Renal cortical epithelial cell (primary cell): ENCODE measurements at regions not wholly inside any gene's neighbourhood (a gene's known extent, or its start where the extent isn't known, plus 50 kb on each side); places are given as distances from the start of the nearest gene placed in this dataset.

Experiments used
- DNase-seq: peaks from one replicate; pipeline ENCODE4 v3.0.0-alpha.2; 2011; ENCODE audit warnings: low read depth

DNA sequence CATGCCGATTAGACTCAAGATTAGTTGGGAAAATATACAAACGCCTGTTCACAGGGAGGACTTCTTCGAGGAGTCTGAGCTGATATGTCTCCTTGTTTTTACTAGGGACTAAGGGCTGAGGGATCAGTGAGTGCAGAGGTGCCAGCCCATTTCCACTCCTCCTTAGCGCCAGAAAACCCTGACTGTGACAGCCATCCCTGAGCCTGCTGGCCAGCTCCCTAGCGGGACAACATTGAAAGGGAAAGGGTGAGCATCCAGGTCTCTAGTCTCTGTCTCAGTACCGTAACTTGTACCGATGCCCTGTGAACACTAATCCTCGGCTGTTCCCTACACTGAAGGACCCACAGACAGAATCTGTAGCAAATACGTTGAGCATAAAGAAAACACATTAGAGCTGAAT is 243.4 kb downstream of the WNT5A start:
- DNase-seq = no peak

DNA sequence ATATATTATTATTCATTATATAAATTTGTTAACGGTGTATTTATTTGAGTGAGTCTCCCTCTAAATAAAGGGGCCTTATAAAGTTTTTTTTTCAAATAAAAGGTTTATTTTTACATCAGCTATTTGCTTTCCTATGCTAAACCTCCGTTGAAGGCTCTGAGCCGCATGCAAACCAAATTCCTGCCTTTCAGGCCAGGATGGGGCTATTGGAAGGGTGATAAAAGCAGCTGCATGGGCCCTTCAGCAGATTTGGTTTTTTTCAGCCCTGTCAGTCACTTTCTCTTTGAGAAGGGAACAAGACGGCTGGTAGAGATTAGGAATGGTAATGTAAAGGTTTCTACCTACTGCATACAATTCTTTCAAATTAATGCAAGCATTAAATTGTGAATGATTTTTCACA is 244.2 kb downstream of the WNT5A start:
- no peak for DNase-seq

GRCh38 chr3:55241098-55241497 is 246.0 kb downstream of the WNT5A start:
- DNase-seq = no peak

DNA sequence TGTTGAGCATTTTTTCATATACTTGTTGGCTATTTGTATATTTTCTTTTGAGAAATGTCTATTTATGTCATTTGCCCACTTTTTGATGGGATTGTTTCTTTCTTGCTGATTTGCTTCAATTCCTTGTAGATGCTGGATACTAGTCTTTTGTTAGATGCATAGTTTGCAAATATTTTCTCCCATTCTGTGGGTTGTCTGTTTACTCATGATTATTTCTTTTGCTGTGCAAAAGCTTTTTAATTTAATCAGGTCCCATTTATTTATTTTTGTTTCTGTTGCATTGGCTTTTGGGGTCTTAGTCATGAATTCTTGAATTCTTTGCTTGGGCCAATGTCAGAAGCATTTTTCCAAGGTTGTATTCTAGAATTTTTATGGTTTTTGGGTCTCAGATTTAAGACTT is 251.7 kb downstream of the WNT5A start:
- DNase-seq = no peak

- DNase-seq = no peak
Measured at GRCh38 chr3:55226696-55227095, 260.4 kb downstream of the WNT5A start.

GRCh38 chr3:55218577-55218976 is 268.5 kb downstream of the WNT5A start:
- DNase-seq = no peak

GRCh38 chr3:55207744-55208143 is 279.4 kb downstream of the WNT5A start:
- no peak for DNase-seq

- no peak for DNase-seq
Measured at GRCh38 chr3:55205990-55206389, 278.1 kb upstream of the LRTM1 start.

DNA sequence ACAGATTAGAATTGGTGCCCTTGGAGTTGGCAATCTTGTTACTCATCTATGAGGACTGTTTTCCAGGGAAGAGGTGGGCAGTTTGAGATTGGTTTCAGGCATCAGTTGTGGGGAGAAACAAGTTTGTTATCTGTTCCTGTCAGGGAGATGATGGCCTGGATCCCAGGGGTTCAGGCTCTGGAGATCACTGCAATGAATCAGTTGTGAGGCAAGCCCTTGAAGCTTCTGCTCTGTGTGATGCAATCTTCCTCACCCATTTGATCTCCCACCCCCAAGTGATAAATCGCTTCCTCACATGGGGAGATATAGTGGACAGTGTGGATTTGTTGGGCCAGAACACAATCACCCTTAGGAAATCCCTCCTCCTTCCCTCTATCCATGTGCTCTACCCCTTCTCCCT is 276.6 kb upstream of the LRTM1 start:
- peak; percentile 50 for DNase-seq

GRCh38 chr3:55203546-55203945 is 275.7 kb upstream of the LRTM1 start:
- no peak for DNase-seq

- DNase-seq = peak; percentile 83
Measured at GRCh38 chr3:55203006-55203405, 275.1 kb upstream of the LRTM1 start.

DNA sequence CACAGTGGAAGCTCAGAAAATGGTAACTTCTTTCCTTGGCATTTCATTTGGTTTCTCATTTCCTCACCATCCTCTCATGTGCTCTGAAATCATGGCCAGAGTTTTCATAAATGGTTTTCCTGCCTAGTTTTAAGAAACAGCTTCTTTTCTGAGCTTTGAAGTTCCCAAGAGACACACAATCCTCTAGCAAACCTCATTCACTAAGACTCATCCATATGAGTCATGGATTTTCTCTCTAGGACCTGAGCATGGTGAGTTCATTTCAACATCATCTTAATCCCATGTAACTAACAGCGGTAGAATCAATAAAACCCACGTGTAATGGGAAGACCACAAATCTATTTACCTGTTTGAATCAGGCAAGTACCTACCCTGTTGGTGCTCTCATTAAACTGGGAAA is 274.5 kb upstream of the LRTM1 start:
- peak; percentile 87 for DNase-seq

- DNase-seq = no peak
Measured at GRCh38 chr3:55201779-55202178, 273.9 kb upstream of the LRTM1 start.

DNA sequence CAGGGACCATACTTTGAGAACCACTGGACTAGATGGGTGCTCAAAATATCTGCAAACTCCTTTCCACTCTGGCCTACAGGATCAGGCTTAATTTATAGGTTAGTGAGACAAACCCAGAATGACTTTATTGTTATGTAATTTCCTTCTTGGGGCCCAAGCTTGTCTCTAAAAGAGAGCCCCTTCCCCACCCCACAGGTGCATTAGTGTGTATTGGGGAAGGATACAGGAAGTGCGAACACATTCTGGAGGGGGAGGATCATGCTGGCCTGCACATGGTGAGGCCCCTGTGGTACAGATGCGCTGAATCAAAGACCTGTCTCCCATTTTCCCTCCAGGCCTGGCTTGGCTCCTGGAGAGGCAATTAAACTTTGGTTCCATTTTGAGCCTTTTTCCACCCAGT is 273.0 kb upstream of the LRTM1 start:
- no peak for DNase-seq

DNA sequence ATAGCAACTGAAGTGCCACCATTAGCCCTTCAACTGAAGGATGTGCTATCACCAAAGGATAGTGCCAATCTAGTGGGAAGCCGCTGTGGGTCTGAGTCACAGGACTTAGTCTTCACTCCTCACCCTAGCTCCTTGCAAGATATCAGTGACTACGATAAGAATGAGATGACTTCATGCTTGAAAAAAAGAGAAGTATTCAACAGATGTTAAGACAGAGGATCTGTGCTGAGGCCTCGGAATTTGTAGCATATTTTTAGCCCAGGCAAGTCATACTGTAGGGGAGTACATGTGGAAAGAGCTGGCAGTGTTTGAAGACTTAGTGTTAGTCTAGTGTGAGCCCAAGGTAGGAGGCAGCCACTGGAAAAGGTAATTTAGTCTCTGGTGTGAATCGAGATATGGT is 270.7 kb upstream of the LRTM1 start:
- DNase-seq = peak; percentile 48

DNA sequence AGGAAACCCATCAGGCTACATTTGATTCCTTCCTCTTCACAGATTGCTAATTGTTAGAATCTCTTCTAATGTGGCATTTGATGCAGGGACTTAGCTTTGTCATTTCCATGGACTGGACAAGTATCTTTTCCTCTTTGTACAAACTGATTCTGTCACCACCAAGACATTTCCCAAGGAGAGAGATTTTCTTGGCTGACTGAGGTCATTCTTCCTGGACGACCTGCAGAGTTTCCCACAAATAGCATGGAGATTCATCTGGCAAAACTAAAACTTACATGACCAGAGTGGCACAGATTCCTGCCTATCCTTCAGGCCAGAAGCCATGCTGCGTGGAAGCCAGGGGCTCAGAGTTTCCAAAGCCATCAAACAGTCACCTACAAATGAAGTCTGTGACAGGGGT is 269.2 kb upstream of the LRTM1 start:
- DNase-seq = no peak

DNA sequence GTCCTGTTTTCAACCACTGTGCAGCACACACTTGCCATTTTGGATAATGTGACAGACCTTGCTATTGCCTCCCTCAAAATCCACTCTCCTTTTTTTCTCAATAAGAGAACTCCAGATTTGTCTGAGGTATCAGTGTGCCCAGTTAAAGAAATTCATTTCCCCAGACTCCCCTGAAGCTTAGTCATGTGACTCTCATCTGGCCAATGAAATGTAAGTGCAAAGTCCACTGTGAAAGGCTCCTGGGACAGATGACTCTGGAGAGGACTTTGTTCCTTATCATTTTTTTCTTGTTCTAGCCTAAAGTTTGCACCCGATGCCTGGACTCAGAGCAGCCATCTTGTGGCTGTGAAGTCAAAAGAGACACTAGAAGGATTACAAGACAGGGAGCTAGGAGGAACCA is 268.6 kb upstream of the LRTM1 start:
- DNase-seq = no peak

DNA sequence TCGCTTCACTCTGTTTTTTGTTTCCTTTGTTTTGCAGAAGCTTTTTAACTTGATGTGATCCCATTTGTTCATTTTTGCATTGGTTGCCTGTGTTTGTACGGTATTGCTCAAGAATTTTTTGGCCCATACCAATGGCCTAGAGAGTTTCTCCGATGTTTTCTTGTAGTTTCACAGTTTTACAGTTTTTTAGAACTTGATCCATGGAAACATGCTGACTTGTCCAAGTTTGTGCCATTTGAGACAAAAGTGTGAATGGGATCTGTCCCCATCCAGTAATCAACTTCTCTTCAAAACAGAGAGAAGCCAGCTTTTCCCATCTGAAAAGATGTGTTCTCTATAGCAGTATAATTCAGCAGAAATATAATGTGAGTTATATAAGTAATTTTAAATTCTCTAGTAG is 266.5 kb upstream of the LRTM1 start:
- no peak for DNase-seq

DNA sequence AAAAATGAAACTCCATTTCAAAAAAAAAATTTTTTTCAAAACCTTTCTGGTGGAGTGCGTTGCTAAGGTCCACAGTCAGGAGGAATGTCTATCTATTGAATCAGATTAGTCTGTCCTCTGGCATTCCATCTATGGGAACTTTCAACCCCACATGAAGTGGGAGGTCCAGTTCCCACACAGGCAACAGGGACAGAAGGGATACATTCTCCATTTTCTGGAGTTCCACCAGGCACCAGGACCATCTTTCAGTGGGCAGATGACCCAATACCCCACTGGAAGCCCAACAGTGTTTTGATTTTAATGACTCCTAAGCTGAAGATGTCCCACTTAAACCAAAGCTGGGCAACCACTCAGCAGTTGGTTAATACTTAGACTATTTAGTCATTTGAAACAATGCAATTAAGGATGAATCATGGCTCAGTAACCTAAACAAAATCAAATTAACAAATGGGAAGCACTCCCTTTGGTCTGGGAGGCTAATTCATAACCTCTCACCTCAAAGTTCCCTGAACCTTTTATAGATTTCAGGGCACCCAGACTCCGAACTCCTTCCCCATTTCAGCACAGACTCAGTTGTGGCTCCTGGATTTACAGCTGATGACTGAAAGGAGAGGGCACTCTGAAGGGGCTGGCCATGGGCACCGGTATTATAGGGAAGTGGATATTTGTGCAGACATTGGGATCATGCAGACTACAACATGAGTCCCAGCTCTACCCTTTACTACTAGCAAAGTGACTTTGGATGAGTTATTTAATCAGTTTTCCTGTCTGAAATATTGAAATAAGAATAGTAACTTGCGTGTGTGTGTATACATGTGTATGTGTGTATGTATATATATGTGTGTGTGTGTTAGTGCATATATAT is 264.3 kb upstream of the LRTM1 start:
- peak; percentile 99 for DNase-seq

- no peak for DNase-seq
Measured at GRCh38 chr3:55190331-55190730, 262.5 kb upstream of the LRTM1 start.

DNA sequence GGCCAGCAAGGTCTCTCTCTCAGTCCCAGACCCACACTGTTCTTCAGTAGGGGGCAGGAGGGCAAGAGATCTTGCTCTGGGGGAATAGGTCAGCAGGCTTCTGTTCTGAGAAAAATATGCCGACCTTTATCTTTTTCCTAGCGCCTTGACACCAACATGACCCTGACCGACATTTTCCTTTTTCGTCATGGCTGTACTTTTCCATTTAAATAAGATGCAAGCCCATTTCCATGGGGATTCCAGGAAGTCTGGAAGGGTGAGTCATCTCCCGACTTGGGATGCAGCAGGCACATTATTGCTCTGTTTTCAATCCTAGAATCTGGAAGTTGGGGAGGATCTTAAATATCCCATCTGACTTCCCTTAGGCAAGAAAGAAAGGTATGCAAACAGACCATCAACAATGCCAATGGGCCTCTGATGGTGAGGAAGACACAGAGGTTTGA is 261.5 kb upstream of the LRTM1 start:
- peak; percentile 84 for DNase-seq

GRCh38 chr3:55185380-55185779 is 257.5 kb upstream of the LRTM1 start:
- DNase-seq = peak; percentile 82

GRCh38 chr3:55183201-55183600 is 255.3 kb upstream of the LRTM1 start:
- no peak for DNase-seq

DNA sequence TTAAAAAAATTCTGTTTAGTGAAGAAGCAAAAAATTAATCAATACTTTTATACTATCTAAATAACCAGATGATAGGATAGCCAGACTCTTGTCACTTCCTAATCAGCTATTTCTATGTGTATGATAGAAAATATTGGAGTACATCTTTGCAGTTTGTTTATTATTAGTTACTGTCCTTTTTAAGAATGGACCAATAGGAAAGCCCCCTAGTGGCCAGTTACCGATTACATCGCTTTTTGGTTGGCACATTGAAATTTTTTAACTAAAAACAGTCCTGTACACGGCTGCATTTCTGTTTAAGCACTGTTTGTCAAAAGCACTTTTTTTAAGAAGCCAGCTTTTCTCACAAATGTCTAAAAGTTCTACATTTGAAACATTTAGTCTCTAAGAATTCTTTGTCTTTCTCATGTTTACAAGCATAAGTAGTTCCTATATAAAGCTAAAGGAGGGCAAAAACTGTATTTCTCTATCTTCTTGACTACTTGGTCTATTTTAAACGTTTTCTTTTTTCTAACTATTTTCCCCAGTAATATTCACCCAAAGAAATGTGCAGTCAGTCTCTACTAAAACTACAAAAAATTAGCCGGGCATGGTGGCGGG is 253.2 kb upstream of the LRTM1 start:
- DNase-seq = no peak
